NK-92 (cell line): ENCODE measurements at regions not wholly inside any gene's neighbourhood (a gene's known extent, or its start where the extent isn't known, plus 50 kb on each side); places are given as distances from the start of the nearest gene placed in this dataset.

ENCODE experiments used
- DNase-seq: peaks from one replicate; lab custom pipeline; 2025; ENCODE audit not compliant: unreplicated experiment; lab: John Stamatoyannopoulos, UW

DNA sequence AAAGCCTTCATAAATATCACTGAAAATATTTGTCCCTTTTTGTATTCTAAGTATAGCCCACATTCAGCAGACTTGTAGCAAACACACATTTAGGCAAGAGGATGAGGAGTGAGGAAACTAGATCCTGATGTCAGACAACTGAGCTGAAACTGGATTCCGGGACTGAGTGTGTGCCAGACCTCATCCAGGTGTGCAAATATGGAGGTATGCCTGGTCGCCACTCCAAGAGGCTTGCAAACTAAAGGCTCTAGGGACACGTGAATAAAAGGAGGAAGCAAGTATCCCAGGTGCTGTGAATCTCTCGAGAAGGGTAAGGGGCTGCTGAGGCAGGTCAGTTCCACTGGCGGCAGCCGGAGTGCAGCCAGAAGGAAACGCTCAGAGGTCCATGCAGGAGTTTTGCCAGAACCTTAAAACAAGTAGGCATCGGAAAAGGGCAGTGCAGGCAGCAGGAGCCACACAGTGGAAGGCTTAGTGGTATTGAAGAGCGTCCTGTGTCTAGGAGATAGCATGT lies 77.4 kb upstream of the ALDH1B1 start:
- no peak for DNase-seq

GRCh38 chr9:38313421-38313820 lies 79.1 kb upstream of the ALDH1B1 start:
- DNase-seq, result no peak

DNA sequence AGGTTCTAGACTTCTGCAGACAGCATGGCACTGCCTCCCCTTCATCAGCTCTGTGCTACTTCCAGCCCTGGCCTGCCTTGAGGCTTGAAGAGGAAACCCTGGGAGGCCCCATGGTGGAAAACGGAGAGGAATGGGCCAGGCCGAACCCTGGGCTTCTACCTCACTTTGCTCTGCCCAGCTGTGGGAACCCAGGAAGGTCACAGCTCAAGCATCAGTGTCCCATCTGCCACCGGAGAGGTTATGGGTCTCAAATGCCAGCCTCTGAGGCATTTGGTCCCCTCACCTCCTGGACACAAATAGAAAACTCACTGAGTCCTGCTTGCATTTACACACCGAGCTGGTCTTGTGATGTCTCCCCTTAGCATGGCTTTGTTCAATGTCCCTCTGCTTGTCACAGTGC lies 80.1 kb upstream of the ALDH1B1 start:
- DNase-seq, result no peak

GRCh38 chr9:38311382-38312270 lies 80.9 kb upstream of the ALDH1B1 start:
- DNase-seq, result no peak

DNA sequence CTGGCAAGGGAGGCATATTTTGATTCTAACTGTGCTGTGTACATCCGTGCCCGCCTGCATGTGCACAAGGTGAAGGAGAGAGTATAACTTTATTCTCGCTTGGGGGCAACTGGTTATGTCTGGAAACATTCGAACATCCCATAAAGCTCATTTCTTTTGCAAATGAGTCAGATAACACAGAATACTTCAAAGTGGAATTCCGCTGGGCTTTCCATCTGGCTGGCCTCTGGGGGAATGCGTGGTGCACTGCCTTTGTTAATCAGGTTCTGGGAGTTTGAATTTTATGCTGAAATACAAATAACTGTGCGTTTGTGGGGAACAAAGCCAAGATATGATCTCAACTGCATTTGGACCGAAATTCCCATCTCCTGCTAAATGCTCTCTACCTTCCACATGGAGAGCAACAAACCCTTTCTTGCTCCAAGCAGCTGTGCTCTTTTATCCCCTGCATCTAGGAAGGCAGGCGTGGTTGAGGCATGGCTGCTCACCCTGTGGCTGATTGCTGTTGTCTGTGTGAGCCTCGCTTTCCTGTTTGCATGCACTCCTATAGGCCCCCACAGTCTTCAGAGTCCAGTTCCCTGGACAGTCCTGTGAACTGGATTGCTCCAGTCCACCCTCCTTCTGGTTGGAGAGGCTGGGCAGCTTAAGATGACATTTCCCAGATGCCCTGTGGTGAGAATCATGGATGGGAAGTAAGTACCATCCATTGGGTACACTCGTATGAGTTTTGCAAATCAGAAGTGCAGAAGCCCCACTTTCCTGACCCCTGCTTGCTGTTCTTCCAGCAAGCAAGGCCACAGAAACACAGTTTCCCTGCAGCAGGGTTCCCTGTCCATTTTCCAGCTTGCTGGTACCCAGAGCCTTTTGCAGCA lies 82.9 kb upstream of the ALDH1B1 start:
- no peak for DNase-seq

DNA sequence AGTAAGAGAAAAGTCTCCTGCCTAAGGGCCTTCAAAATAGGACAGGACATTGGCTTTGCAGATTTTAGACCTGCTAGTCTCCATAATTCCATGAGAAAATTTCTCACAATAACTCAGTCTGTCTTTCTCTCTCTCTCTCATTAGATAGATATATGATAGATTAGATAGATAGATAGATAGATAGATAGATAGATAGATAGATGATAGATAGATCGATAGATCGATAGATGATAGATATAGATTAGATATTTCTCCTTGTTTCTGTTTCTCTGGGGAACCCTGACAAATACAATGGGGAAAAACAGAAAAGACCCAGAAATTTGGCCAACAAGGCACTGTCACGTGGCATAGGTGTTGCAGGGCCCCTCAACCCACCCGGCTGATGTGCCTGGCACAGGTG lies 84.4 kb upstream of the ALDH1B1 start:
- DNase-seq, result no peak

DNA sequence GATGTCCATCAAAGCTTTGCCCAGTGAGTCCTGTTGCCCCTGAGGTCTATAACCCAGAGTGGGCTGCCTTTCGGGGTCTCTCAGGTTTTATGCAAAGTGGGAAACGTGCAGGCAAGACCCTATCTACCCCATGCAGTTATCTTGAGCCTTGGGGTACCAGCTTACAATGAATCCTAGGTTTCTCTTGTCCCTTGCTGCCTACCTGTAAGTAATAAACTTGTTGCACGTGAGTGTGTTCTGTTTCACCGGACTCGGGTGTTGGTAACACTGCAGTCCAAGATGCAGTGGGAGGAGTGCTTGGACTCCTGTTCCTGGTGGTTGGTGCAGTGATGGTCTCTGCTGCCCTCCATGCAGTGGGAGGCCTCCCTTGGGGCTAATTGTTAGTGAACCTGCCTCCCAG lies 85.6 kb upstream of the ALDH1B1 start:
- no peak for DNase-seq

- no peak for DNase-seq
Observed at GRCh38 chr9:38305582-38305981, 86.9 kb upstream of the ALDH1B1 start.

DNA sequence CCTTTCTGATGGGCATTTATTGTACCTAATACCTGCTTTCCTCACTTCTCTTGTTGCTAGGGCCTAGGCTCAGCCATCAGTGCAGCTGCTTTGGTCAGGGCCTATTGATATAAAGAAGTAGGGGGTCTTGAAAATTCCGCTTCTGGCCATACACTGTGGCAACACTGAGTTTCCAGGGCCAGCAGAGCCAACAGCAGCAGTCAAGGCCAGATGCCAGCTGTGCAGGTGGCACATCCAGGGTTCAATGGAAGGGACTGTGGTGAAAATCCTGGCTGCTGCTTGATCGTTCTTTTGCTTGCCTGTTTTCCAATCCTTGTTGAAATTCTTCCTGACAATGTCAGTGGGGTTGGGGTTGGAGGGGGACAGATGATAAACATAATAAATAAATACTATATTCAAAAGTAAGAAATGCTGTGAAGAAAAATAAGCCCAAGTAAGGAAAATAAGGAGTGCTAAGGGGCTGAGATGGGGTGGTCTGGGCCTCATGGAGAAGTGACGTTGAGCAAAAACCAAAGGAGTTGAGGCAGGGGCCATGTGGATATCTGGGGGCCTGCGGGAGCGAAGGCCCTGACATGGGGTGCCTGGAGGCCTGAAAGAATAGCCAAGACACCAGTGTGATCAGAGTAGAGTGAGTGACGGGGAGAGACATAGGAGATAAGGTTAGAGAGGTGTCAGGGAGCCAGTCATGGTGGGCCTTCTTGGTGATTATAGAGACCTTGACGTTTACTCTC lies 91.0 kb upstream of the ALDH1B1 start:
- DNase-seq, result no peak

DNA sequence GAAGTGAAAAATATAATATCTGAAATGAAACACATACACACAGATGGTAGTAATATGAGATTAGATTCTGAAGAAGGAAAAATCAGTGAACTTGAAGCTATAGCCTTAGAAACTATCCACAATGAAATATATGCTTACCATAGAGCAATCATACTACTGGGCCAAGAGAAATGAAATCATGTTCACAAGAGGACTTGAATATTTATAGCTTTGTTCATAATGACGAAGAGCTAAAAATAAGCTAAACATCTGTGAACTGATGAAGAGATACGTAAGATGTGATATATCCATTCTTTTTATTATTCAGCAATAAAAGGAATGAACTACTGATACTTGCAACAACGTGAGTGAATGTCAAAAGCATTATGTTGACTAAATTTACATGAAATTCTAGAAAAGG lies 92.6 kb upstream of the ALDH1B1 start:
- no peak for DNase-seq

DNA sequence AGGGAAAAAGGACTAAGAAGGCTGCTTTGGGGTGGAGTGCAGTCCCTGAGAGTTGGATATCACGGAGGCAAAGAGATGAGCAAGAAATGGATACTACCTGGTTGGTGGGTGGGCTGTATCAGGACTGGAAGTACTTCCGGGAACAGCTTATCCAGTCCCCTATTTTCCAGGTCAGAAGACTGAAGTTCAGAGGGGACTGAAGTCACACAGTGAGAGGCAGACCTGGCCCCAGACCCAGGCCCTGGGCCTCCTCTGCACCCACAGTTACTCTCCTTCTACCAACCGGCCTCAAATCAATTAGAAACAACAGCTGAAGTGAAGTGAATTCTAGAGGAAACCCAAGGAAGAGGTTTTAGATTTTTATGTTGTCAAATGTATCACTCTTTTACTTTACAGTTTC lies 93.6 kb upstream of the ALDH1B1 start:
- DNase-seq, result no peak

GRCh38 chr9:38298503-38298902 lies 94.0 kb upstream of the ALDH1B1 start:
- DNase-seq, result no peak

GRCh38 chr9:38296807-38297206 lies 95.7 kb upstream of the ALDH1B1 start:
- DNase-seq, result no peak

DNA sequence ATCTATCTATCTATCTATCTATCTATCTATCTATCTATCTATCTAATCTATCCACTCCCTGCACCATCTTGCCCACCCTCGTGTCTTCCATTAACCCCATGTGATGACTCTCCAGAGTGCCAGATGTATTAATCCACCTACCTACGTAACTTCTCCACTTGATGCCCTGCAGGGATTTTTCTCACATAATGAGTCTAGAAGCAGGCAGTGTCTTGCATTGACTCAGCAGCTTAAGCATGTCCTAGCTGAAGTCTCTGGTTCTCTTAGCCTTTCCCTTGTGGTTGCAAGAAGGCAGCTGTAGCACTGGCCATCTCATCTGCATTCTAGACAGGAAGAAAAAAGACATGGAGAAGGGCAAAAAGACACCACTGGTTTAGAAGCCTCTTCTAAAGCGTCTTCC lies 96.7 kb upstream of the ALDH1B1 start:
- DNase-seq, result no peak

- no peak for DNase-seq
Observed at GRCh38 chr9:38294220-38294960, 98.1 kb upstream of the ALDH1B1 start.

DNA sequence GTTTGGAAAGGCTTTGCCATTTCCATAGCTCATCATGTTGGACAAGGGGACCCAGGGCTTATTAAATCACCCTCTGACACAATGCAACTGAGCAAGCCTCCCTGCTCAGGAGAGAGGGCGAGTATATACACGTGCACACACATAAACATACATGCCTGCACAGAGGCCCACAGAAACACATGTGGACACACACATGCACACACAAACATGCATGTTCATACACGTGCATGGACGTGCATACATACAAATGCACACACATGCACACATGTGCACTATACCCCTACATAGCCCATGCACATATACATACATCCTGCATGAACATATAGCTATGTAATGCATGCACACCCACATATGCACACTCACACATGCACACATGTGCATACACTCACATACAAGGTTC lies 99.5 kb upstream of the ALDH1B1 start:
- no peak for DNase-seq

- DNase-seq, result no peak
Observed at GRCh38 chr9:38292480-38292879, 100.0 kb upstream of the ALDH1B1 start.

GRCh38 chr9:38289866-38290245 lies 102.6 kb upstream of the ALDH1B1 start:
- DNase-seq, result no peak

GRCh38 chr9:38289236-38289865 lies 103.2 kb upstream of the ALDH1B1 start:
- DNase-seq, result no peak

DNA sequence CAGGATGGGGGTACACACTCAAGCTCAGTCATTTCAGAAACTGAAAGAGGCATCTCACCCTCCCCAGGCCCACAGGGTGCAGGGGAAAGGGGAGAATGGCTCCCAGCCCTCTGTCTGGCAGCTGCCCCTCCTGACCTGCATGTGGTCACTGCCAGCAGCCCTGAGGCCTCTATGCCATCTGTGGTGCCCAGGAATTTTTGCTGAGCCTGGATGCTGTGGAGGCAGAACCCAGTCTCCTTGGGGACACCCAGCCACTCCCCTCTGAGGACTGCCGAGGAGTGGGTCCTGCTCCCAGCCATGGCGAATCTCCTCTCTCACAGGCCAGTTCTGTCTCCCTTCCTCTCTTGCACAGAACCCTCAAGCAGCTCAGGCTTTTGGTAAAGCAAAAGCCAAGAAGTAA lies 104.0 kb upstream of the ALDH1B1 start:
- no peak for DNase-seq
